ENCODE measurements at regions not wholly inside any gene's neighbourhood (a gene's known extent, or its start where the extent isn't known, plus 50 kb on each side); places are given as distances from the start of the nearest gene placed in this dataset.

GRCh38 chr9:1658661-1659362, 356.3 kb upstream of the SMARCA2 start:
- TF ChIP-seq POLR2A (IDR thresholded peaks at IDR 0.05; ENCODE audit: low read depth, low read length) (no peak), POLR2AphosphoS5 (IDR thresholded peaks at IDR 0.05; ENCODE audit: low read depth, low read length) (no peak), TAF1 (IDR thresholded peaks at IDR 0.05; ENCODE audit: borderline replicate concordance, low read depth, low read length) (no peak)
